ENCODE measurements at regions not wholly inside any gene's neighbourhood (a gene's known extent, or its start where the extent isn't known, plus 50 kb on each side); places are given as distances from the start of the nearest gene placed in this dataset.

GRCh38 chr9:38316166-38316780, 76.2 kb upstream of the ALDH1B1 start:
- TF ChIP-seq YY1 (IDR thresholded peaks at IDR 0.05; ENCODE audit: insufficient read depth, insufficient read length) (no peak), ZNF274 (IDR thresholded peaks at IDR 0.05; ENCODE audit: low read depth, low read length) (no peak), SUZ12 (IDR thresholded peaks at IDR 0.05; ENCODE audit: extremely low read depth, insufficient read depth, insufficient read length) (no peak)
